GM12874 (cell line): ENCODE measurements at regions not wholly inside any gene's neighbourhood (a gene's known extent, or its start where the extent isn't known, plus 50 kb on each side); places are given as distances from the start of the nearest gene placed in this dataset.

ENCODE experiments used
- TF ChIP-seq, protein P1 (sequence below): IDR thresholded peaks from 2 replicates; pipeline ENCODE4 v1.5.1; 2011; ENCODE audit warnings: low read depth, mild to moderate bottlenecking, control low read depth, low read length, moderate library complexity; ENCODE audit not compliant: insufficient read depth

DNA sequence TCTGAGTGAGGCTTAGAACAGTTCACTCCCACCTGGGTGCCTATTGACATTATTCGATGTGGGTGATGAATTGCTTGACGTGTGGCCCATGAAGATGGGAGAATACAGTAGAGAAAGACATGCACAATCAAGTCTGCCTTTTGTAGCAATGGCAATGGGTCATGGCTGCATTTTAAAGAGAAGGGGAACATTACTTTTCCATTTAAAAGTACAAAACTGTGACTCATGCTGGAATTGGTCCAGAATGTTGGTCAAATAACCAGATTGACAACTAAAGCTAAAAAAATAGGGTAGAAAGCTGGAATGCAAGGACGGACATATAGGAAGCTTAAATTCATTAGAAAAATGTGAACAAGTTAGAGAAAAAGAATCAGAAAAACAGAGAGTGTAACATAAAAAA is 104.1 kb upstream of the SLC25A13 start:
- TF ChIP-seq, protein P1, sequence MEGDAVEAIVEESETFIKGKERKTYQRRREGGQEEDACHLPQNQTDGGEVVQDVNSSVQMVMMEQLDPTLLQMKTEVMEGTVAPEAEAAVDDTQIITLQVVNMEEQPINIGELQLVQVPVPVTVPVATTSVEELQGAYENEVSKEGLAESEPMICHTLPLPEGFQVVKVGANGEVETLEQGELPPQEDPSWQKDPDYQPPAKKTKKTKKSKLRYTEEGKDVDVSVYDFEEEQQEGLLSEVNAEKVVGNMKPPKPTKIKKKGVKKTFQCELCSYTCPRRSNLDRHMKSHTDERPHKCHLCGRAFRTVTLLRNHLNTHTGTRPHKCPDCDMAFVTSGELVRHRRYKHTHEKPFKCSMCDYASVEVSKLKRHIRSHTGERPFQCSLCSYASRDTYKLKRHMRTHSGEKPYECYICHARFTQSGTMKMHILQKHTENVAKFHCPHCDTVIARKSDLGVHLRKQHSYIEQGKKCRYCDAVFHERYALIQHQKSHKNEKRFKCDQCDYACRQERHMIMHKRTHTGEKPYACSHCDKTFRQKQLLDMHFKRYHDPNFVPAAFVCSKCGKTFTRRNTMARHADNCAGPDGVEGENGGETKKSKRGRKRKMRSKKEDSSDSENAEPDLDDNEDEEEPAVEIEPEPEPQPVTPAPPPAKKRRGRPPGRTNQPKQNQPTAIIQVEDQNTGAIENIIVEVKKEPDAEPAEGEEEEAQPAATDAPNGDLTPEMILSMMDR: no peak

DNA sequence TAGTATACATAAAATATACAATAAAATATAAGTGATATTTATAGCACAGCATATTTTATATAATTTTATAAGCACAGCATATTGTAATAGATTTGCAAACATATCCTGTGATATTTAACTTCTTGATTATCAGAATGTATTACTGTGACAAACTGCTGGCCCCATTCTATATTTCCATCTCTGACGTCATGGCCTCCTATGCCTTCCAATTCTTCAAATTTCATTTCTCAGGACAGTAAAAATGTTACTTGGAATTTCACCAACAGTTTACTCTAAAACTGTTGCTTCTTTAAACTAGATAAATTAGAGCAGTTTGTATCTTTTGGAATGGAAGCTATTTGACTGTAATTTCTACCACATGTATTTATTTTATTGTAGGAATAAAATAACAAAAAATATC is 102.5 kb upstream of the SLC25A13 start:
- TF ChIP-seq, protein P1: no peak

DNA sequence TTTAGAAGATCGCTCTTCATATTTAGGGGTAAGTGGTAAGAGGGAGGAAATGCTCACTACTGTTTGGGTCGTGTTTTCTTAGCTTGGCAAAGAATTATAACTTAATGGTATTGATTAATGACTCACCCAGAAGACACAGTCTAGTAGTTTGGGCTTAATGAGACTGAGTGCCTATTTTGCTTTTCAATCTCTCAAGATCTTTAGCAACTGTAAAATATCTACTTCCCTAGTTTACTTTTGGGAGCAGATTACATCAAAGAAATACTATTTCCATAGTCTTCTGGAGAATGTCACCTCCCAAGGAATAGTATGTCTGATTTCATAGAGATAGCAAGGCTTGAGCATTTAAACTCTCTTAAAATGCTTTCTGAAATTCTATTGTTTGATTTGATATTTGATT is 100.5 kb upstream of the SLC25A13 start:
- TF ChIP-seq, protein P1: no peak

DNA sequence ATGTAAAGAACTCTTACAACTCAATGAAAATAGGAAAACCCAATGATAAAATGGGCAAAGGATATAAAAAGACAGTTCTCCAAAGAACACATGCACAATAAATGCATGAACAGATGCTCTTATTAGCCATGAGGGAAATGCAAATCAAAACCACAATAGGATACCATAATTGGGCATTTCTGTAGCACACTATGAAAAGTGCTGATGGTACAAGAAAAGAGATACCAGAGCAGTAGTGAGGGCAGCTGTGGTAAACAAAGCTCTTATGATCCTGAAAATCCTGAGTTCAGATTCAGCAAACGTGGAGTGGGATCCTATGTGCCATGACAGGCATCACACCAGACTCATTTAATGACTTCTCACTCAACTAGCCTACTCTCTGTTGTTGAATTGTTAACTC is 96.7 kb upstream of the SLC25A13 start:
- TF ChIP-seq, protein P1: no peak

DNA sequence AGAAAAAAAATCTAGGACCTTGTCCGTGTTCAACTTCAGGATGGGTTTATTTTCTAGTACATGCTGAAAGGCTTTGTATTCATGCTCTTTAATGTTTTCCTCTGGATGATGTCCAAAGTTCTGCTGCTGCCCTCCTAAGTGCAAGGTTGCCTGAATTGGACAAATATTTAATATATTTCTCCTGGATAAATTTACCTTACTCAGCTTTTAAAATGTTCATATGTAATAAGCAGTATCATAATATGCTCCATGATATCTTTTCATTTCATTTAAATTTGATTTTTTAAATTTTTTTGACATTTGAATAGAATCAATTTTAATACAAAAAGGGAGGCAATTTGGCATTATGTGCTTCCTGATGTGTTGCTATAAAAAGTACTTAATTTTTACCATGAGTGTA is 95.9 kb upstream of the SLC25A13 start:
- TF ChIP-seq, protein P1: no peak

DNA sequence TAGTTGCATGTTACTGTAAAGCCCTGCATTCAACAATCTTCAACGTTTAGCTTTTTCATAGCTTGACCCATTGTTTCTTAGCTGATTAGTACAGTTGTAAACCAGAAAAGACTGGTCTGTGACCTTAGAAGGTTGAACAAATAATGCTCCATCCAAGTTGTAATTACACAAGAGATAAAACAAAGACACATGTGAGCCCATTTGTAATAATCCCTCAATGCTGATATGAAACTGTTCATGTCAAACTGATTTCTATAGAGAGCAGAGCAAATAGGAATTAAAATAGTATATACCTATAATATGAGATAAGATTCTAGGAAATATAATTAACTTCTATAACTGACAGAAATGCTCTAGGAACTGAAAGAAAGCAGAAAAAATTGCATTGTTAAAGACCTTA is 94.7 kb upstream of the SLC25A13 start:
- TF ChIP-seq, protein P1: no peak

DNA sequence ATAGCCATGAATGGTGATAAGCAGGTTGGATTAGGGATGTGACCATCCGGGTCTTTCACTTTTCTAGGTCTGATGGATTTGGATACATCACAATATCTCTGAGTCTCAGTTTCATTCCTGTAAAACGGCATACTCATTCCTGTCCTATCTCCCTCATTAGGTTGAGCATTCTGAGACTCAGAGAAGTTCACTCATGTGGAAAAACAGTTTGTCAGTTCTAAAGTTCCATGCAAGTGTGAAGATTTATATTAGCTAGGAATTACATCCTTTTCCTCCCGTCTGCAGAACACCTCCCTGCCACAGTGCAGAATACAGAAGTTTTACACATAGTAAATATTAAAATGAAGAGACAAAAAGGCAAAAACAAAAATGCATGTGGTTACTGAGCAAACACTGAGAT is 94.2 kb upstream of the SLC25A13 start:
- TF ChIP-seq, protein P1: no peak

DNA sequence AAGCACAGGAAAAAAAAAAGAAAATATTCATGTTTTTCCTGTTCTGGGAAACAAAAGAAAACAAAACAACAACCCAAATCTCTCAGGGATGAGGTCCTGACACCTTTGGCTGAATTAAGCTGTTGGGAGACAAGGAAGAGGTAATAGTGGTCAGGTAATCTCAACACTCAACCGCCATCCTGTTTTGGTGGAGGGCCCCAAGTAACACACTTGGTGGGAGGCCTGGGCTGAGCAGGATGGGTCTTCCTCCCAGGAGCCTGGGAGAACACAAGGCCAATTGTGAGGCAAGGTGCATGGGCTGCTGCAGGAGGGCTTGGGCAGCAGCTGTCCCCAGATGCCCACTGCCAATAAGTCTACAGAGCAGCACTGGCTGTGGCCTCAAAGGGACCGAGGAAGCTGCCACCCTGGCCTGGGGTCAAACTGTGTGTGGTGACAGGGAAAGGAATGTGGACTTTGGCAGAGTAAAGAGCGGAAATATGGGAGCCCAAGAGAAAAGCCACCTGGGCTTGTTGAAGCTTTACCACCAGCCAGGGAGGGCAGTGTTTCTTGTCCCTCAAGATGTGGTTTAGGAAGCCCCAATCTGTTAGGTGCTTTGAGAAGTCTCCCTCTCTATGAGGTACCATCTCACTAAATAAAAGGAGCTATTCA is 93.5 kb upstream of the SLC25A13 start:
- TF ChIP-seq, protein P1: no peak
